ENCODE measurements at regions not wholly inside any gene's neighbourhood (a gene's known extent, or its start where the extent isn't known, plus 50 kb on each side); places are given as distances from the start of the nearest gene placed in this dataset.

DNA sequence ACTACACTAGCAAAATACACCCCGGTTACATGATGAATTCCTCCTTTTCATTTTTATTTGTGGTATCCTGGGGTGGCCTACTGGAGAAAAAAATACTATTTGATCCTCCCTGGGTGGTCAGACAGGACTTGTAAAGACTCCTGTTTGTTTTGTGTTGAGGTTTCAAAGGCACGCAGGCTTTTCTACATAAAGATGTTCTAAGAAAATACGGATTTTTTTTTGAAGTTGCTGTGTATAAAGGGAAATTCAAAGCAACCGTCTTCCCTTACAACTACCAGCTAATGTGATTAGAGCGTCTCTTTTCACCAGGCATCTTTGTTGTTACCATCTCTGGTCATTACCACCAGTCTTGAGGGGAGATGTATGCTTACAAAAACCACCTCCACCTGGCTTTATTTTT, 187.1 kb downstream of the SOX4 start:
- ChIA-PET POLR2A (no interaction called here), CTCF (no interaction called here)
- Histone ChIP-seq H3K4me3 (ENCODE audit: low read depth in 2 of 2, low read length in 2 of 2) (no peak overlapping the region), H3K27me3 (ENCODE audit: control insufficient read depth, insufficient read depth, low read length) (no peaks in the 10 kb centered on the region), H3K4me1 (ENCODE audit: control insufficient read depth, insufficient read depth, low read length) (peaks cover 2% of the 10 kb centered on the region; the same call in 1 of the 2 replicates), H3K9me3 (ENCODE audit: control insufficient read depth, insufficient read depth, low read depth, low read length) (no peaks in the 10 kb centered on the region), H3K27ac (ENCODE audit: low read length) (peak overlapping the region; percentile 56; the same call in 1 of the 2 replicates), H3K36me3 (ENCODE audit: control insufficient read depth, insufficient read depth, low read length) (no peaks in the 10 kb centered on the region)
- TF ChIP-seq SIN3A (IDR thresholded peaks at IDR 0.05; ENCODE audit: borderline replicate concordance, insufficient read depth, low read depth, low read length) = no peak
- no peak for TF ChIP-seq CTCF (IDR thresholded peaks at IDR 0.05)
- TF ChIP-seq TCF7L2 (IDR thresholded peaks at IDR 0.05; ENCODE audit: low read depth, low read length) = no peak
- TF ChIP-seq, protein P1, sequence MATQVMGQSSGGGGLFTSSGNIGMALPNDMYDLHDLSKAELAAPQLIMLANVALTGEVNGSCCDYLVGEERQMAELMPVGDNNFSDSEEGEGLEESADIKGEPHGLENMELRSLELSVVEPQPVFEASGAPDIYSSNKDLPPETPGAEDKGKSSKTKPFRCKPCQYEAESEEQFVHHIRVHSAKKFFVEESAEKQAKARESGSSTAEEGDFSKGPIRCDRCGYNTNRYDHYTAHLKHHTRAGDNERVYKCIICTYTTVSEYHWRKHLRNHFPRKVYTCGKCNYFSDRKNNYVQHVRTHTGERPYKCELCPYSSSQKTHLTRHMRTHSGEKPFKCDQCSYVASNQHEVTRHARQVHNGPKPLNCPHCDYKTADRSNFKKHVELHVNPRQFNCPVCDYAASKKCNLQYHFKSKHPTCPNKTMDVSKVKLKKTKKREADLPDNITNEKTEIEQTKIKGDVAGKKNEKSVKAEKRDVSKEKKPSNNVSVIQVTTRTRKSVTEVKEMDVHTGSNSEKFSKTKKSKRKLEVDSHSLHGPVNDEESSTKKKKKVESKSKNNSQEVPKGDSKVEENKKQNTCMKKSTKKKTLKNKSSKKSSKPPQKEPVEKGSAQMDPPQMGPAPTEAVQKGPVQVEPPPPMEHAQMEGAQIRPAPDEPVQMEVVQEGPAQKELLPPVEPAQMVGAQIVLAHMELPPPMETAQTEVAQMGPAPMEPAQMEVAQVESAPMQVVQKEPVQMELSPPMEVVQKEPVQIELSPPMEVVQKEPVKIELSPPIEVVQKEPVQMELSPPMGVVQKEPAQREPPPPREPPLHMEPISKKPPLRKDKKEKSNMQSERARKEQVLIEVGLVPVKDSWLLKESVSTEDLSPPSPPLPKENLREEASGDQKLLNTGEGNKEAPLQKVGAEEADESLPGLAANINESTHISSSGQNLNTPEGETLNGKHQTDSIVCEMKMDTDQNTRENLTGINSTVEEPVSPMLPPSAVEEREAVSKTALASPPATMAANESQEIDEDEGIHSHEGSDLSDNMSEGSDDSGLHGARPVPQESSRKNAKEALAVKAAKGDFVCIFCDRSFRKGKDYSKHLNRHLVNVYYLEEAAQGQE (IDR thresholded peaks at IDR 0.05; ENCODE audit: insufficient read depth in 1 of 2, low read depth in 2 of 2, low read length in 1 of 2) = no peak
- no peak for TF ChIP-seq POLR2AphosphoS5 (IDR thresholded peaks at IDR 0.05; ENCODE audit: low read depth, low read length)
- DNase-seq (ENCODE audit: low read depth, low spot score) (no peak), ATAC-seq (no peak)
- in situ Hi-C loops (cut with HindIII; ENCODE audit: low pct_unique_long_range_greater_than_20kb, low sequenced_read_pairs) = no loop called here
- BruUV-seq (replicated peaks) = no TSS peak
- intact Hi-C loops (cut with micrococcal nuclease; ENCODE audit: unreplicated experiment) = no loop called here

GRCh38 chr6:21781128-21781527, 187.6 kb downstream of the SOX4 start:
- H3K36me3 ChIP-seq (ENCODE audit: control insufficient read depth, insufficient read depth, low read length) = no peaks in the 10 kb centered on the region
- in situ Hi-C loops (cut with HindIII; ENCODE audit: low pct_unique_long_range_greater_than_20kb, low sequenced_read_pairs) (no loop called here), intact Hi-C loops (cut with micrococcal nuclease; ENCODE audit: unreplicated experiment) (no loop called here)
- peak overlapping the region; percentile 56; the same call in 1 of the 2 replicates for H3K27ac ChIP-seq (ENCODE audit: low read length)
- no peaks in the 10 kb centered on the region for H3K27me3 ChIP-seq (ENCODE audit: control insufficient read depth, insufficient read depth, low read length)
- H3K9me3 ChIP-seq (ENCODE audit: control insufficient read depth, insufficient read depth, low read depth, low read length) = no peaks in the 10 kb centered on the region
- peaks cover 2% of the 10 kb centered on the region; the same call in 1 of the 2 replicates for H3K4me1 ChIP-seq (ENCODE audit: control insufficient read depth, insufficient read depth, low read length)
- TF ChIP-seq TCF7L2 (IDR thresholded peaks at IDR 0.05; ENCODE audit: low read depth, low read length) = no peak
- no peak for TF ChIP-seq SIN3A (IDR thresholded peaks at IDR 0.05; ENCODE audit: borderline replicate concordance, insufficient read depth, low read depth, low read length)
- no peak for TF ChIP-seq CTCF (IDR thresholded peaks at IDR 0.05)
- no peak for TF ChIP-seq POLR2AphosphoS5 (IDR thresholded peaks at IDR 0.05; ENCODE audit: low read depth, low read length)
- TF ChIP-seq, protein P1 (IDR thresholded peaks at IDR 0.05; ENCODE audit: insufficient read depth in 1 of 2, low read depth in 2 of 2, low read length in 1 of 2) = no peak
- CTCF ChIA-PET = no interaction called here
- ATAC-seq (no peak), DNase-seq (ENCODE audit: low read depth, low spot score) (no peak)
- no peak overlapping the region for H3K4me3 ChIP-seq (ENCODE audit: low read depth in 2 of 2, low read length in 2 of 2)
- POLR2A ChIA-PET = no interaction called here
- no TSS peak for BruUV-seq (replicated peaks)
